ENCODE measurements at regions not wholly inside any gene's neighbourhood (a gene's known extent, or its start where the extent isn't known, plus 50 kb on each side); places are given as distances from the start of the nearest gene placed in this dataset.

DNA sequence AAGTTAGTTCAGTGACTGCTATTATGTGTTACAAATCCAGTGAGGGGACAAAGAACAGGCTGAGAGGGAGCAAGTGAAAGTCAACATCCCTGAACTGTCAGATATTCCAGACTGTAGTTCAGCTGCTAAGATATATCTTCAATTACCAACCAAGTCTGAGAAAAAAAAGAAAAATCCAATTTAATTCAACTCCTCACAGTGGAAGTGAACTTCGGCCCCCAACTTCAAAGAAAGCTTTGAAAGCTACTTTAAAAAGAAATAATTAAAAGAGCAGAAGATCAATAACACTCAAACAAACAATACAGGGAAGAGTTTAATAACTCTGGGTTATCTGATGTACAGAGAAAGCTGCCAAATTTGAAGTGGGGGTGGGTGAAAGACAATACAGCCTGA is 174.0 kb downstream of the SERPINI1 start:
- no peak overlapping the region for H2AK5ac ChIP-seq (ENCODE audit: low read length, severe bottlenecking)
- no peaks in the 10 kb centered on the region for H3K4me1 ChIP-seq (ENCODE audit: control insufficient read depth, insufficient read depth, low read depth, low read length)
- H3K79me1 ChIP-seq (replicated peaks; ENCODE audit: low read length, poor library complexity, severe bottlenecking) = no peaks in the 10 kb centered on the region
- H3K36me3 ChIP-seq (ENCODE audit: control insufficient read depth in 1 of 2, insufficient read depth in 2 of 2, low read depth in 1 of 2, low read length in 2 of 2) = no peaks in the 10 kb centered on the region
- peaks cover 0 to 9% of the 10 kb centered on the region in 2 experiments for H3K27me3 ChIP-seq (ENCODE audit: control insufficient read depth in 1 of 2, insufficient read depth in 1 of 2, low read length in 2 of 2)
- no peak overlapping the region for H2BK5ac ChIP-seq (ENCODE audit: low read depth, low read length, poor library complexity, severe bottlenecking)
- no peak overlapping the region for H2AFZ ChIP-seq (ENCODE audit: low read depth, low read length)
- no peak overlapping the region for H4K91ac ChIP-seq (ENCODE audit: low read length)
- no peak overlapping the region for H4K8ac ChIP-seq (ENCODE audit: low read length)
- H2BK15ac ChIP-seq (ENCODE audit: low read depth, poor library complexity, severe bottlenecking) = no peak overlapping the region
- no peak overlapping the region for H3K23ac ChIP-seq (ENCODE audit: low read length in 2 of 2)
- no peak overlapping the region for H3K18ac ChIP-seq (ENCODE audit: low read depth in 1 of 2, low read length in 2 of 2)
- no peak overlapping the region for H3K9ac ChIP-seq (ENCODE audit: low read length)
- no peak overlapping the region for H3K4me3 ChIP-seq (ENCODE audit: insufficient read depth in 1 of 2, low read depth in 1 of 2, low read length in 2 of 2)
- H3K4ac ChIP-seq (ENCODE audit: low read depth in 1 of 2, low read length in 2 of 2) = no peak overlapping the region
- no peak overlapping the region for H3K4me2 ChIP-seq (ENCODE audit: low read length, poor library complexity, severe bottlenecking)
- no peak overlapping the region for H2BK12ac ChIP-seq (ENCODE audit: low read length in 2 of 2)
- no CpG with 5 or more reads among the region's 1 CpG for WGBS
- H3K14ac ChIP-seq (ENCODE audit: low read length in 2 of 2) = no peak overlapping the region
- no peak overlapping the region for H2BK120ac ChIP-seq (ENCODE audit: low read depth, low read length)
- no peak for DNase-seq
- no peak overlapping the region for H3K27ac ChIP-seq (ENCODE audit: low read length, poor library complexity, severe bottlenecking)
- no peaks in the 10 kb centered on the region for H3K9me3 ChIP-seq (ENCODE audit: control insufficient read depth, low read length)

- Histone ChIP-seq H3K9me3 (ENCODE audit: control insufficient read depth, low read length) (no peaks in the 10 kb centered on the region), H3K14ac (ENCODE audit: low read length in 2 of 2) (no peak overlapping the region), H3K23ac (ENCODE audit: low read length in 2 of 2) (no peak overlapping the region), H3K9ac (ENCODE audit: low read length) (no peak overlapping the region), H3K4me3 (ENCODE audit: insufficient read depth in 1 of 2, low read depth in 1 of 2, low read length in 2 of 2) (no peak overlapping the region), H3K18ac (ENCODE audit: low read depth in 1 of 2, low read length in 2 of 2) (no peak overlapping the region), H3K4ac (ENCODE audit: low read depth in 1 of 2, low read length in 2 of 2) (no peak overlapping the region), H2BK12ac (ENCODE audit: low read length in 2 of 2) (no peak overlapping the region), H4K8ac (ENCODE audit: low read length) (no peak overlapping the region), H2BK15ac (ENCODE audit: low read depth, poor library complexity, severe bottlenecking) (no peak overlapping the region), H2BK120ac (ENCODE audit: low read depth, low read length) (no peak overlapping the region), H2BK5ac (ENCODE audit: low read depth, low read length, poor library complexity, severe bottlenecking) (no peak overlapping the region), H3K27ac (ENCODE audit: low read length, poor library complexity, severe bottlenecking) (no peak overlapping the region), H2AFZ (ENCODE audit: low read depth, low read length) (no peak overlapping the region), H3K27me3 (ENCODE audit: control insufficient read depth in 1 of 2, insufficient read depth in 1 of 2, low read length in 2 of 2) (peaks cover 0 to 9% of the 10 kb centered on the region in 2 experiments), H3K36me3 (ENCODE audit: control insufficient read depth in 1 of 2, insufficient read depth in 2 of 2, low read depth in 1 of 2, low read length in 2 of 2) (no peaks in the 10 kb centered on the region), H4K91ac (ENCODE audit: low read length) (no peak overlapping the region), H3K79me1 (replicated peaks; ENCODE audit: low read length, poor library complexity, severe bottlenecking) (no peaks in the 10 kb centered on the region), H3K4me2 (ENCODE audit: low read length, poor library complexity, severe bottlenecking) (no peak overlapping the region), H3K4me1 (ENCODE audit: control insufficient read depth, insufficient read depth, low read depth, low read length) (no peaks in the 10 kb centered on the region), H2AK5ac (ENCODE audit: low read length, severe bottlenecking) (no peak overlapping the region)
- WGBS = 59% methylated on average over 1 of the region's 5 CpGs
- DNase-seq = no peak
These were observed 173.4 kb downstream of the SERPINI1 start for GRCh38 chr3:167908746-167909503.

- 92% methylated on average over 4 of the region's 4 CpGs for WGBS
- Histone ChIP-seq H3K14ac (ENCODE audit: low read length in 2 of 2) (no peak overlapping the region), H3K4me3 (ENCODE audit: insufficient read depth in 1 of 2, low read depth in 1 of 2, low read length in 2 of 2) (no peak overlapping the region), H4K91ac (ENCODE audit: low read length) (no peak overlapping the region), H3K27ac (ENCODE audit: low read length, poor library complexity, severe bottlenecking) (no peak overlapping the region), H4K8ac (ENCODE audit: low read length) (no peak overlapping the region), H3K4me2 (ENCODE audit: low read length, poor library complexity, severe bottlenecking) (no peak overlapping the region), H3K27me3 (ENCODE audit: control insufficient read depth in 1 of 2, insufficient read depth in 1 of 2, low read length in 2 of 2) (peaks cover 0 to 9% of the 10 kb centered on the region in 2 experiments), H2BK12ac (ENCODE audit: low read length in 2 of 2) (no peak overlapping the region), H2AFZ (ENCODE audit: low read depth, low read length) (no peak overlapping the region), H3K4me1 (ENCODE audit: control insufficient read depth, insufficient read depth, low read depth, low read length) (no peaks in the 10 kb centered on the region), H2BK5ac (ENCODE audit: low read depth, low read length, poor library complexity, severe bottlenecking) (no peak overlapping the region), H3K4ac (ENCODE audit: low read depth in 1 of 2, low read length in 2 of 2) (no peak overlapping the region), H3K9me3 (ENCODE audit: control insufficient read depth, low read length) (no peaks in the 10 kb centered on the region), H2BK15ac (ENCODE audit: low read depth, poor library complexity, severe bottlenecking) (no peak overlapping the region), H2BK120ac (ENCODE audit: low read depth, low read length) (no peak overlapping the region), H3K36me3 (ENCODE audit: control insufficient read depth in 1 of 2, insufficient read depth in 2 of 2, low read depth in 1 of 2, low read length in 2 of 2) (no peaks in the 10 kb centered on the region), H3K18ac (ENCODE audit: low read depth in 1 of 2, low read length in 2 of 2) (no peak overlapping the region), H3K9ac (ENCODE audit: low read length) (no peak overlapping the region), H2AK5ac (ENCODE audit: low read length, severe bottlenecking) (no peak overlapping the region), H3K79me1 (replicated peaks; ENCODE audit: low read length, poor library complexity, severe bottlenecking) (no peaks in the 10 kb centered on the region), H3K23ac (ENCODE audit: low read length in 2 of 2) (no peak overlapping the region)
- DNase-seq = no peak
These were observed 172.7 kb downstream of the SERPINI1 start for GRCh38 chr3:167908221-167908620.

DNA sequence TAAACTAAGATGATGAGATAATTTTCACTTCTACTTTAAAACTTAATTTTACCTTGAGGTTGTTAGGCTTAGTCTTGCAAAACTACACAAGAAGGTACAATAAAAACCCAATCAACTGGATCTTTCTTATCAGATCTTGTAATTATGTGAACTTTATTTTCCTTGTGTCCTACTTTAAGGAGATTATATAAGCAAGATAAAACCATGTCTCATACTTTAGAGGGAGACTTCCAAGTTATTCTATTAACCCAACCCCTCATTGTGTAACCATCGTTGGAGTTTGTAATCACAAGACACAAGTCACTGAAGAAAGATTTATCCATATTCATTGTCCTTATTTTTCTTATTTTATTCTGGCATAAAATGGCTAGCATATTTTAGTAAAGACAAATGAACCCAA is 165.6 kb downstream of the SERPINI1 start:
- no peak overlapping the region for H4K91ac ChIP-seq (ENCODE audit: low read length)
- no peaks in the 10 kb centered on the region for H3K36me3 ChIP-seq (ENCODE audit: control insufficient read depth in 1 of 2, insufficient read depth in 2 of 2, low read depth in 1 of 2, low read length in 2 of 2)
- no peak overlapping the region for H3K18ac ChIP-seq (ENCODE audit: low read depth in 1 of 2, low read length in 2 of 2)

More for the DNA sequence above, 165.6 kb downstream of the SERPINI1 start:
- Histone ChIP-seq H3K79me1 (replicated peaks; ENCODE audit: low read length, poor library complexity, severe bottlenecking) (no peaks in the 10 kb centered on the region), H2BK120ac (ENCODE audit: low read depth, low read length) (no peak overlapping the region), H3K9me3 (ENCODE audit: control insufficient read depth, low read length) (no peaks in the 10 kb centered on the region), H3K14ac (ENCODE audit: low read length in 2 of 2) (no peak overlapping the region), H2BK15ac (ENCODE audit: low read depth, poor library complexity, severe bottlenecking) (no peak overlapping the region), H4K8ac (ENCODE audit: low read length) (no peak overlapping the region), H3K4me2 (ENCODE audit: low read length, poor library complexity, severe bottlenecking) (no peak overlapping the region), H2BK5ac (ENCODE audit: low read depth, low read length, poor library complexity, severe bottlenecking) (no peak overlapping the region), H2BK12ac (ENCODE audit: low read length in 2 of 2) (no peak overlapping the region), H2AFZ (ENCODE audit: low read depth, low read length) (no peak overlapping the region), H3K27me3 (ENCODE audit: control insufficient read depth in 1 of 2, insufficient read depth in 1 of 2, low read length in 2 of 2) (no peaks in the 10 kb centered on the region), H3K23ac (ENCODE audit: low read length in 2 of 2) (no peak overlapping the region), H3K4me1 (ENCODE audit: control insufficient read depth, insufficient read depth, low read depth, low read length) (no peaks in the 10 kb centered on the region), H2AK5ac (ENCODE audit: low read length, severe bottlenecking) (no peak overlapping the region), H3K27ac (ENCODE audit: low read length, poor library complexity, severe bottlenecking) (no peak overlapping the region), H3K4me3 (ENCODE audit: insufficient read depth in 1 of 2, low read depth in 1 of 2, low read length in 2 of 2) (no peak overlapping the region), H3K9ac (ENCODE audit: low read length) (no peak overlapping the region), H3K4ac (ENCODE audit: low read depth in 1 of 2, low read length in 2 of 2) (no peak overlapping the region)
- no peak for DNase-seq
- WGBS = no CpG with 5 or more reads among the region's 1 CpG
